ENCODE measurements at regions not wholly inside any gene's neighbourhood (a gene's known extent, or its start where the extent isn't known, plus 50 kb on each side); places are given as distances from the start of the nearest gene placed in this dataset.

DNA sequence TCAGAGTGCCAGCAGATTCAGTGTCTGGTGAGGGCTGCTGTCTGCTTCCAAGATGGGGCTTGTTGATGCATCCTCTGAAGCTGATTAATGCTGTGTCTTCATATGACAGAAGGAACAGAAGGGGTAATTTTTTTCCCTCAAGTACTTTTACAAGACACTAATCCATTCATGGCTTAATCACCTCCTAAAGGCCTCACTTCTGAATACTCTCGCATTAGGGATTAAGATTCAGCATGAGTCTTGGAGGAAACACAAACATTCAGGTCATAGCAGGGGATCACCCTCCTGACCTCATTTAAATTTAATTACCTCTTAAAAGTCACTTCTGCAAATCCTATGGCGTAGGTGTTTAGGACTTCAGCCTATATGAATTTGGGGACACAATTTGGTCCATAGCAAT is 1145.5 kb upstream of the PCDH10 start:
- Histone ChIP-seq H3K4me3 (no peak overlapping the region), H3K27ac (no peak overlapping the region)
- DNase-seq (ENCODE audit: low spot score) = no peak
- TF ChIP-seq, protein P1, sequence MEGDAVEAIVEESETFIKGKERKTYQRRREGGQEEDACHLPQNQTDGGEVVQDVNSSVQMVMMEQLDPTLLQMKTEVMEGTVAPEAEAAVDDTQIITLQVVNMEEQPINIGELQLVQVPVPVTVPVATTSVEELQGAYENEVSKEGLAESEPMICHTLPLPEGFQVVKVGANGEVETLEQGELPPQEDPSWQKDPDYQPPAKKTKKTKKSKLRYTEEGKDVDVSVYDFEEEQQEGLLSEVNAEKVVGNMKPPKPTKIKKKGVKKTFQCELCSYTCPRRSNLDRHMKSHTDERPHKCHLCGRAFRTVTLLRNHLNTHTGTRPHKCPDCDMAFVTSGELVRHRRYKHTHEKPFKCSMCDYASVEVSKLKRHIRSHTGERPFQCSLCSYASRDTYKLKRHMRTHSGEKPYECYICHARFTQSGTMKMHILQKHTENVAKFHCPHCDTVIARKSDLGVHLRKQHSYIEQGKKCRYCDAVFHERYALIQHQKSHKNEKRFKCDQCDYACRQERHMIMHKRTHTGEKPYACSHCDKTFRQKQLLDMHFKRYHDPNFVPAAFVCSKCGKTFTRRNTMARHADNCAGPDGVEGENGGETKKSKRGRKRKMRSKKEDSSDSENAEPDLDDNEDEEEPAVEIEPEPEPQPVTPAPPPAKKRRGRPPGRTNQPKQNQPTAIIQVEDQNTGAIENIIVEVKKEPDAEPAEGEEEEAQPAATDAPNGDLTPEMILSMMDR (IDR thresholded peaks at IDR 0.05) = no peak

DNA sequence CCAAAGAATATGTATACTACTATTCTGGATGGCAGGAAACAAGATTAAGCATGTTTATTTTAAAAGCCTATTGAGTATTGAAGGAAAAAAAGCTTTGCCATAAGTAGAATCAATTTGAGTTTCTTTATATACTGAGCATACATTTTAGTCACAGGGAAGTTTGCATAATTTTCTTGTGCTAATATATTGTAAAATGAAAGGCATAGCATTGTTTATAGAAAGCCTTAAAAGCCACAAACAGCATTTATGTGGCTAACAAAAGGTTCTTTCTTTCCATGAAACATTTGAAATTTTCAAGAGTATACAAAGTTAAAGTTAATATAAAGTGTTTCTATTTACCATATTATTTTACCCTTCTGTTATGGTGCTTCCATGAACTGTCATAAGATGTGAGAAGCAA is 1133.8 kb upstream of the PCDH10 start:
- Histone ChIP-seq H3K4me3 (no peak overlapping the region), H3K27ac (no peak overlapping the region)
- TF ChIP-seq, protein P1 (IDR thresholded peaks at IDR 0.05) = no peak
- DNase-seq (ENCODE audit: low spot score) = no peak

DNA sequence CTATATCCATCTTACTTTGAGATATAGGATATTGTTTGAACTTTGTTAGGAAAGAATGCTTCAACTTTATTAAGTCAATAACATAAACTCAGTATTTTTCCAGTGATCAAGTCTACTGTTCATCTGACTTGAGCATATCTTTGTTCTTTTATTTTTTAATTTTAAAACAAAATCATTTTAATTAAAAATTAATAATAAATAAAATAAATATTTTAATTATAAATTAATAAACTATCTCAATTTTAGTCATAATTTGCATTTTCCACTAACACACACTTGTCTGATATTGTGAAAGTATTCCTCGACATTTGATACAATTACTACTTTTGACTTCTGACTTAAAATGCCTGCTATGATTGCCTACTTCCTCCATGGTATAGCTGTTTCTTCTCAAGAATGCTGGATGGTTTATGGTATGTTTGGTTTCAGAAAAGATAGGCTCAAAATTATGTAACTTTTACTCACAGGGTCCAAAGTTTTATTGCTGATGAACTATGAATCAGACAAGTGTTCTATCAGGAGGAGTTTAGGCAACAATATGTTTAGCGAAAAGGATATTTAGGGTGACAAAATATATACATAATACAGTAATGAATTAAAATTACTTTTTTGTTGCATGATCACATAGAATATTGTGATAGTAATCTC is 1132.3 kb upstream of the PCDH10 start:
- Histone ChIP-seq H3K27ac (no peak overlapping the region), H3K4me3 (no peak overlapping the region)
- TF ChIP-seq, protein P1 (IDR thresholded peaks at IDR 0.05) = no peak
- no peak for DNase-seq (ENCODE audit: low spot score)

DNA sequence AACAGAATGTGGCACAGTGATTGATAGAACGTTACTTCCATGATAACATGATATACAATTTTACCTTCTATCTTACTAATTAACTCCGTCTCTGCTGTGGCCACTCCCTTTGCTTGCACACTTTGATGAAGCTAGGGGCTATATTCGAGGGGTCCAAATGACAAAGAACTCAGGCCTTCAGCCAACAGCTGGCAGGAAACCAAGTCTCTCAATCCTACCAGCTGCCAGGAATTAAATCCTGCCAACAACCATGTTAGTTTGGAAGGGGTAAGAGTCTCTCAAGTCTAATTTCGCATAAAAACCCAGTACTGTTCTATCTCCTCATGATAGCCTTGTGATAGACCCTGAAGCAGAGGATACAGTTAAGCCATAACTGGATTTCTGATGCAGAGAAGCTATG is 1122.9 kb upstream of the PCDH10 start:
- DNase-seq (ENCODE audit: low spot score) = no peak
- TF ChIP-seq, protein P1 (IDR thresholded peaks at IDR 0.05) = no peak
- Histone ChIP-seq H3K27ac (no peak overlapping the region), H3K4me3 (no peak overlapping the region)

DNA sequence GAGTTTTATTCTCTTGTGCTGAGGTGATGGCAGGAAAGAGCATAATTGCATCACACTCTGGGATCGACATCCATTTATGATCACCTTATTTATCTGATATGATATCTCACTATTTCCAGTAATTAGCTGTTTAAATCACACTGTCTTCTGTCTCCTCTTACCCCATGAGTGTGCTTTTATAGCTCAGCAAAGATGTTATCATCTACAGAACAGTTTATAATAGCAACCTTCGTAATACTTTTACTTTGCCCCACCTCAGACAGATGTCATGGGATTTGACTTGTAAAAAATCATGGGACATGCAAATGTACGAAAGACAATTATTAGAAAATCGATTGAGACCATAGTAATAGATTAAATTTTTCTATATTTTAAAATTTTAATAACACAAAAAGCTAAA is 1122.3 kb upstream of the PCDH10 start:
- no peak for DNase-seq (ENCODE audit: low spot score)
- TF ChIP-seq, protein P1 (IDR thresholded peaks at IDR 0.05) = no peak
- H3K4me3 ChIP-seq = no peak overlapping the region
- no peak overlapping the region for H3K27ac ChIP-seq

DNA sequence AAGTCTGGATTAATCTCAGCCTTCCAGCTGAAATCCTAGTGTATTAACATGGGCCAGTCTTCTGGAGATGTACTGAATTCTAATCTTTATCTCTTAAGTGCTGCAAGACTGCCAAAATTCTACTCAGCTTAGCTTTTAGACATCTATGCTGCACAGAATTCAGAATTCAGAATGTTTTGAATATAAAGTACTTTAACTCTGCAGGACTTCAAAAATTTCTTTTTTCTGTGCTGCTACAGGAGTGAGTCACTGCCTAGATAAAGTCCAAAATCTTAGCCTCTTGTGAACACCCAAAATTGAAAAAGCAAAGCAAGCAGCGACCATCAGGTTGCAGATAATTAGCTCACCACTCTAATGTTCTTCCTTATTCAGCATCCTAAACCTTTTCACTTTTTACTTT is 1092.6 kb upstream of the PCDH10 start:
- TF ChIP-seq, protein P1 (IDR thresholded peaks at IDR 0.05) = no peak

DNA sequence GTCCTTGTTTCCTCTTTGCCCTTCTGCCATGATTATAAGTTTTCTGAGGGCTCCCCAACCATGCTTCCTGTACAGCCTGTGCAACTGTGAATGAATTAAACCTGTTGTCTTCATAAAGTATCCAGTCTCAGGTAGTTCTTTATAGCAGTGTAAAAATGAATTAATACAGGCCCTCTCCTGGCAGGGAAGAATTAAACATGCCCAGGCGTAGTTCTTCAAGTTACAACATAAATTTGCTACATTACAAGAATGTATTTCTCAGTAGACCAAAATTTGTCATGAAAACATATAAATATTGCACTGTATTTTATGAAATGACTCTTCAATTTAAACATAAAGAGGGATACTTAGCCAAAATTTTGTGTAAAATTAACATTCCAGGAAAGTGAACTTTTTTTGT is 1089.9 kb upstream of the PCDH10 start:
- TF ChIP-seq, protein P1 (IDR thresholded peaks at IDR 0.05) = no peak
- no peak for DNase-seq (ENCODE audit: low spot score)
- Histone ChIP-seq H3K27ac (no peak overlapping the region), H3K4me3 (no peak overlapping the region)

More for the DNA sequence above, 1092.6 kb upstream of the PCDH10 start:
- H3K27ac ChIP-seq = no peak overlapping the region
- no peak overlapping the region for H3K4me3 ChIP-seq
- no peak for DNase-seq (ENCODE audit: low spot score)

Measured in coronary artery (tissue), 2 donors.